ENCODE measurements at regions not wholly inside any gene's neighbourhood (a gene's known extent, or its start where the extent isn't known, plus 50 kb on each side); places are given as distances from the start of the nearest gene placed in this dataset.

DNA sequence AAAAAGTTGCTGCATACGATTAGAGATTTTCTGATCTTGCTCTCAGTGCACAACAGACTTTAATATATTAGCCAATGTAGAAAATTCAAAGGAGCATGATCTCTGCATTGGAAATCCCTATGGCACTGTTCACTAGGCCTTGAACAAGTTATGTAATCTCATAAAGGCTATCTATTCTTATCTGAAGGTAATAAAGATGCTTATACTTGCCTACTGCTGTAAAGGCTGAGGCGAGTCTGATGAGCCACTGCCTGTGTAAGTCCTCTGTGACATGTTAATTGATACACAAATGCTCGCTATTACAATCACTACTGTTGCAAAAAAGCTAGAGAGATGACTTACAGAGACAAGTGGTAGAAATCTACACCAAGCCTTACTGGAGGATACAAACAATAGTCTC is 207.4 kb downstream of the EPHA4 start:
- TF ChIP-seq, protein P1, sequence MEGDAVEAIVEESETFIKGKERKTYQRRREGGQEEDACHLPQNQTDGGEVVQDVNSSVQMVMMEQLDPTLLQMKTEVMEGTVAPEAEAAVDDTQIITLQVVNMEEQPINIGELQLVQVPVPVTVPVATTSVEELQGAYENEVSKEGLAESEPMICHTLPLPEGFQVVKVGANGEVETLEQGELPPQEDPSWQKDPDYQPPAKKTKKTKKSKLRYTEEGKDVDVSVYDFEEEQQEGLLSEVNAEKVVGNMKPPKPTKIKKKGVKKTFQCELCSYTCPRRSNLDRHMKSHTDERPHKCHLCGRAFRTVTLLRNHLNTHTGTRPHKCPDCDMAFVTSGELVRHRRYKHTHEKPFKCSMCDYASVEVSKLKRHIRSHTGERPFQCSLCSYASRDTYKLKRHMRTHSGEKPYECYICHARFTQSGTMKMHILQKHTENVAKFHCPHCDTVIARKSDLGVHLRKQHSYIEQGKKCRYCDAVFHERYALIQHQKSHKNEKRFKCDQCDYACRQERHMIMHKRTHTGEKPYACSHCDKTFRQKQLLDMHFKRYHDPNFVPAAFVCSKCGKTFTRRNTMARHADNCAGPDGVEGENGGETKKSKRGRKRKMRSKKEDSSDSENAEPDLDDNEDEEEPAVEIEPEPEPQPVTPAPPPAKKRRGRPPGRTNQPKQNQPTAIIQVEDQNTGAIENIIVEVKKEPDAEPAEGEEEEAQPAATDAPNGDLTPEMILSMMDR (IDR thresholded peaks at IDR 0.05): no peak
- TF ChIP-seq POLR2AphosphoS5 (IDR thresholded peaks at IDR 0.05; ENCODE audit: insufficient read depth in 1 of 2, low read depth in 1 of 2): no peak
